ENCODE measurements at regions not wholly inside any gene's neighbourhood (a gene's known extent, or its start where the extent isn't known, plus 50 kb on each side); places are given as distances from the start of the nearest gene placed in this dataset.

- H3K9me3 Mint-ChIP-seq = no peaks in the 10 kb centered on the region
- H3K27me3 Mint-ChIP-seq (ENCODE audit: low read depth) = no peaks in the 10 kb centered on the region
- H3K4me3 Mint-ChIP-seq = no peak overlapping the region
- no peaks in the 10 kb centered on the region for H3K4me1 Mint-ChIP-seq
- H3K36me3 Mint-ChIP-seq (ENCODE audit: low read depth) = no peaks in the 10 kb centered on the region
- H3K27ac Mint-ChIP-seq = no peak overlapping the region
- TF ChIP-seq, protein P1, sequence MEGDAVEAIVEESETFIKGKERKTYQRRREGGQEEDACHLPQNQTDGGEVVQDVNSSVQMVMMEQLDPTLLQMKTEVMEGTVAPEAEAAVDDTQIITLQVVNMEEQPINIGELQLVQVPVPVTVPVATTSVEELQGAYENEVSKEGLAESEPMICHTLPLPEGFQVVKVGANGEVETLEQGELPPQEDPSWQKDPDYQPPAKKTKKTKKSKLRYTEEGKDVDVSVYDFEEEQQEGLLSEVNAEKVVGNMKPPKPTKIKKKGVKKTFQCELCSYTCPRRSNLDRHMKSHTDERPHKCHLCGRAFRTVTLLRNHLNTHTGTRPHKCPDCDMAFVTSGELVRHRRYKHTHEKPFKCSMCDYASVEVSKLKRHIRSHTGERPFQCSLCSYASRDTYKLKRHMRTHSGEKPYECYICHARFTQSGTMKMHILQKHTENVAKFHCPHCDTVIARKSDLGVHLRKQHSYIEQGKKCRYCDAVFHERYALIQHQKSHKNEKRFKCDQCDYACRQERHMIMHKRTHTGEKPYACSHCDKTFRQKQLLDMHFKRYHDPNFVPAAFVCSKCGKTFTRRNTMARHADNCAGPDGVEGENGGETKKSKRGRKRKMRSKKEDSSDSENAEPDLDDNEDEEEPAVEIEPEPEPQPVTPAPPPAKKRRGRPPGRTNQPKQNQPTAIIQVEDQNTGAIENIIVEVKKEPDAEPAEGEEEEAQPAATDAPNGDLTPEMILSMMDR (IDR thresholded peaks at IDR 0.05; ENCODE audit: unreplicated experiment in 3 of 3) = no peak
Observed at GRCh38 chr3:104886220-104886995, 480.3 kb upstream of the ALCAM start.

DNA sequence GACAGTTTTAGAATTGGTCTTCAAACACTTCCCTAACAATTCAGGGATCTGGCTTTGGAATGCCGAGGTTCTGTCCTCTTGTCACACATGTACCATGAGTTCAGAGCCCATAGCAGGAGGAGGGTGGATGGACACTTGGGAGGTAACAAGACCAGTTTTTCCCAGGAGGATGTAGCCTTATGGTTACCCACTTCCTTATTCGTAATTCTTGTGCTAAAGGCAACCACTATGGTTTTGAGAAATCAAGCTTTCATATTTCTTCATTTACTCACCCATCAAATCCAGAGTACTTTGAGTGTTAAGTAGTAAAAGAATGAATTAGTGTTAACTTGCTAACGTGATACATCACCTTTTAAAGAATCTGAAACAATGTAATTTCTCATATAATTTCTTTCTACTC, 479.6 kb upstream of the ALCAM start:
- TF ChIP-seq, protein P1 (IDR thresholded peaks at IDR 0.05; ENCODE audit: unreplicated experiment in 3 of 3) = no peak
- Mint-ChIP-seq H3K36me3 (ENCODE audit: low read depth) (no peaks in the 10 kb centered on the region), H3K9me3 (no peaks in the 10 kb centered on the region), H3K27ac (no peak overlapping the region), H3K4me3 (no peak overlapping the region), H3K4me1 (no peaks in the 10 kb centered on the region), H3K27me3 (ENCODE audit: low read depth) (no peaks in the 10 kb centered on the region)

DNA sequence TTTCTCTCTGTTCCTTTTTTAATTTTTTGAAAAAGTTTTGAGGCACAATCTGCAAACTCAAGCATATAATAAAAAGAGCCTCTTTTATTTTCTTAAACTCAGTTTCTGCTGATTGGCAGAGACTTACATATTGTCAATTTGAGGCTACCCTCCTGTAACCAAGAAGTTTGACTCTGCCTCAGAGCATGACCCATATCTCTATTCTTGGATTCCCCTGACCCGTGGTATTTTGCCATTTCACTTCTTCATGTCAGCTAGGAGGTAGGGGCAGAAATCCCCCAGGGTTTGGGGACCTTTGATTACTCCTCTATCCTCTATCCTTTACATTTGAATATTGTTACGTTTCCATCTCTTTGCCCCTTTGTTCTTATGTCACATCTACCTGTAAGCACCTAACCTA, 479.1 kb upstream of the ALCAM start:
- TF ChIP-seq, protein P1 (IDR thresholded peaks at IDR 0.05; ENCODE audit: unreplicated experiment in 3 of 3) = no peak
- no peaks in the 10 kb centered on the region for H3K36me3 Mint-ChIP-seq (ENCODE audit: low read depth)
- no peak overlapping the region for H3K4me3 Mint-ChIP-seq
- H3K4me1 Mint-ChIP-seq = no peaks in the 10 kb centered on the region
- no peak overlapping the region for H3K27ac Mint-ChIP-seq
- no peaks in the 10 kb centered on the region for H3K27me3 Mint-ChIP-seq (ENCODE audit: low read depth)
- H3K9me3 Mint-ChIP-seq = no peaks in the 10 kb centered on the region

- H3K9me3 Mint-ChIP-seq = no peaks in the 10 kb centered on the region
- no peak overlapping the region for H3K4me3 Mint-ChIP-seq
- H3K4me1 Mint-ChIP-seq = no peaks in the 10 kb centered on the region
- TF ChIP-seq, protein P1 (IDR thresholded peaks at IDR 0.05; ENCODE audit: unreplicated experiment in 3 of 3) = no peak
- no peaks in the 10 kb centered on the region for H3K27me3 Mint-ChIP-seq (ENCODE audit: low read depth)
- no peak overlapping the region for H3K27ac Mint-ChIP-seq
- no peaks in the 10 kb centered on the region for H3K36me3 Mint-ChIP-seq (ENCODE audit: low read depth)
Observed at GRCh38 chr3:104892044-104892443, 474.7 kb upstream of the ALCAM start.

DNA sequence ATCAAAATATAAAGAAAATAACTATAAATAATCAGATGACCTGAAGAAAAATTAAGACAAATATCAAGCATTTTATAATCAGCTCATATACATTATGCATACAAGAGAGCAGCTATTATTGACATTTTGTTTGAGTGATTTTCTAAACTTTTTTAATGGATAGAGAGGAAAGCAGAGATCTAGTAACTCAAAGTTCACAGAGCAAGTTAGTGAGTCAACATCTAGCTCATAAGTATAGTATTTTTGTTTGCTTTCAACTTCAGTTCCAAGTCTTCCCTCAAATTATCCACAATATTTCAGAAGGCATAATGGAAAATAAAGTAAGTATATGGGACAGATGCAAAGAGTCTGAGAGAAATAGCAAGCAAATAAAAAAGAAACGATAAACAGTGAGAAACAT, 470.1 kb upstream of the ALCAM start:
- no peaks in the 10 kb centered on the region for H3K9me3 Mint-ChIP-seq
- peaks cover 5% of the 10 kb centered on the region for H3K4me1 Mint-ChIP-seq
- TF ChIP-seq, protein P1 (IDR thresholded peaks at IDR 0.05; ENCODE audit: unreplicated experiment in 3 of 3) = no peak
- H3K27me3 Mint-ChIP-seq (ENCODE audit: low read depth) = no peaks in the 10 kb centered on the region
- no peaks in the 10 kb centered on the region for H3K36me3 Mint-ChIP-seq (ENCODE audit: low read depth)
- no peak overlapping the region for H3K4me3 Mint-ChIP-seq
- H3K27ac Mint-ChIP-seq = no peak overlapping the region

- TF ChIP-seq, protein P1 (IDR thresholded peaks at IDR 0.05; ENCODE audit: unreplicated experiment in 3 of 3) = no peak
- no peaks in the 10 kb centered on the region for H3K36me3 Mint-ChIP-seq (ENCODE audit: low read depth)
- peaks cover 5% of the 10 kb centered on the region for H3K4me1 Mint-ChIP-seq
- H3K9me3 Mint-ChIP-seq = peaks cover 21% of the 10 kb centered on the region
- no peak overlapping the region for H3K4me3 Mint-ChIP-seq
- H3K27me3 Mint-ChIP-seq (ENCODE audit: low read depth) = no peaks in the 10 kb centered on the region
- no peak overlapping the region for H3K27ac Mint-ChIP-seq
Observed at GRCh38 chr3:104901396-104901795, 465.3 kb upstream of the ALCAM start.
